Stimulated activated CD4-positive, alpha-beta T cell treated with anti-CD3 and anti-CD28 coated beads, Interleukin-15, amount 100 ng/mL, for 24 hours (primary cell): ENCODE measurements at regions not wholly inside any gene's neighbourhood (a gene's known extent, or its start where the extent isn't known, plus 50 kb on each side); places are given as distances from the start of the nearest gene placed in this dataset.

Experiments used
- DNase-seq: peaks from one replicate; pipeline ENCODE4 v3.0.0-alpha.2; 2020

DNA sequence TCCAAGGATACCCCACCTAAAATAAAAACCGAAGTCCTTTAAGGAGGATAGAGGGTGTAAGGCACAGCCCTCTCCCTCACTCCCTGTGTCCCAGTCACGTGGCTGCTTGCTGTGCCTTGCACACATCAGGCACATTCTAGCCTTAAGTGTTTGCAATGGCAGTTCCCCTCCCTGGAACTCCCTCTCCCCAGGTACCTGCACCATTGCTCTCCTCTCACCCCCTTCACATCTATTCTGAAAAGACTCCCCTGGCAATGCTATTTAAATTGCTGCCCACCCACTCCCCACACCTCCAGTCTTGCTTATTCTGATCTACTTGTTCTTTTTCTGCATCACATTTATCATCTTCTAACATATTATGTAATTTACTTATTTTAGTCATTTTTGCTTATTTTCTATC, 91.6 kb upstream of the LNX1 start:
- no peak for DNase-seq

DNA sequence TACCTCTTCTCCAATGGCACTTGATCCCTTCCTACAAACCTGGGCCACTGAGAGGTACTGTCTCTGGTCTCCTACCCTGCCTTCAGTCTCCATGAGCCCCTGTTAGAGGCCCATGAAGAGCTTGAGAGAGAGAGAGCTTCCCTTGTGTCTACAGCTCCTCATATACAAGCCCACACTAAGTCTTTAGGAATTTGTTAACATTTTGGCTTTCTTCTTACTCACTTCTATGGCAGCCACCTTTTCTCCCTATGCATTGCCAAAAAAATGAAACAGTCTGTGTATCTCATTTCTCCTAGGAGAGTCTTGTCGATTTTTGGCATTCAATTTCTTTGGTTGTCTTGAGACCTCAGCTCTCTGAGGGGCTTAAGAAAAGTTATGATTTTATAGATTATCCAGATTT, 90.9 kb upstream of the LNX1 start:
- no peak for DNase-seq

DNA sequence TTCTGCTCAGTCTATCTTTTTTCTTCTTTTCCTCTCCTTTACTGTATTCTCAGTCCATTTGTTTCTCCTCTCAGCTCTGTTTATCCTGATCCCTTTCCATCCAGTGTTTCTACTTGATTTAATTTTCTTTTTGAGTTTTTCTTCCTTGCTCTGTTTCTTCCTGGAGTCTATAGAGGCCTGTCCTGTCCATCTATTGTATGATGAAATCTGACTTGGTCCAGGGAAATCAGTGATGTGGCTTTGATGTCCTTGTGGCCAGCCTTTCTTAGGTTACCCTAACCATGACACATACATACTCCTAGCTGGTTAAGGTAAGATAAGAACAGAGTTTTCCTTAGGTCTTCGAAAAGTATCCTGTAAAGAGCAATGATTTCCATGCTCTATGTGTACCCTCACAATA, 89.3 kb upstream of the LNX1 start:
- no peak for DNase-seq

DNA sequence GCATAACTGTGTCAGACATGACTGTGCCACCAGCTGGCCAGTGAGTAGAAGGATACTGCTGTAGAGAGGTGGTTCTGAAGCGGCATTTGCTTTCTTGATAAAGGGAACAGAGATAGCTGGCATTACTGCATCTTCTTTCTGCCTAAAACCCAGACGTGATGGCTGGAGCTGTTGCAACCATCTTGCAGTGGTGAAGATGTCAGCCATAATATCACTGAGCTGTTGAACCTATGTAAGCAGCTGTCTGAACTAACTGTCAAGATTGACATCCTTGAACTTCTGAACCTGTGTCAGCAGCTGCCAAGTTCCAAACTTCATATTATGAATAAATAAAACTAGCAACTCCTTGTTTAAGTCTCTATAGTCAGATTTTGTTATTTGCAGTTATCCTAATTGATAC, 88.9 kb upstream of the LNX1 start:
- DNase-seq, result no peak

DNA sequence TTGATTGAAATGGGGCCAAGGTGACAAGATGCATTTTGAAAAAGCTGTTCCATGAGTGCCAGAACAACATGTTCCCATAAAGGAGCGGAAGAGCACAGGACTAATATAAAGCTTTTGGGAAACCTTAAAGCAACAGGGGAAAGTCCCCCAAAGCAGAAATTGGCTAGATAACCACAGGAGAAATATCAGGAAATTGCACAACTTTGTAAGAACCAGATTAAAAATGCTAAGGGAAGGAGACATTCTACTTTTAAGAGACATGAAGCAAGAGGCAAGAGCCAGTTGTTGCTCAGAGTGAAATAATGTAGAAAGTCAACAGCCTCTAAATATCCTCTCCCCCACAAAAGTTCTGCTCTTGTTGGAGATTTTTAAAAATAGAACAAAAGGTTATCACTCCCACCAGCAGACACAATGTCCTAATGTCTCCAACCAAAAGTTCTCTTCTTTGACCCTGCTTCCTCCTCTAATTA, 85.2 kb upstream of the LNX1 start:
- no peak for DNase-seq

DNA sequence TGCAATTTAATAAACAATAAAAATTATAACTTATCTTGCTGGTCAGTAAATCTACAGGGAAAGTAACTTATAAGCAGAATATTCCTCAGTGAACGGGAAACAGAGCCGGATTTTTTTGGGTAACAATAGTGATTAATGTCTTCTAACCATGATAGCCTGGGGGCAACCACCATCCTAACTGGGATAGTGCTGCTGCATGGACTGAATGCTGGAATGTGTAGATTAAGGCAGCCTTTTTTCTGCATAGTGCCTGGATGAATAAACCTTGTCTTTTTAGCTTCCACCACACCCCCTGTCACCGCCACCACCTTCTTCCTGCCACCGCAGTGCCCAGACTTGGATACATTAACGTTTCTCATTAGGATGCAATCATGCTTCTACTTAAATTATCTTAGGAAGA, 83.6 kb upstream of the LNX1 start:
- DNase-seq, result no peak

DNA sequence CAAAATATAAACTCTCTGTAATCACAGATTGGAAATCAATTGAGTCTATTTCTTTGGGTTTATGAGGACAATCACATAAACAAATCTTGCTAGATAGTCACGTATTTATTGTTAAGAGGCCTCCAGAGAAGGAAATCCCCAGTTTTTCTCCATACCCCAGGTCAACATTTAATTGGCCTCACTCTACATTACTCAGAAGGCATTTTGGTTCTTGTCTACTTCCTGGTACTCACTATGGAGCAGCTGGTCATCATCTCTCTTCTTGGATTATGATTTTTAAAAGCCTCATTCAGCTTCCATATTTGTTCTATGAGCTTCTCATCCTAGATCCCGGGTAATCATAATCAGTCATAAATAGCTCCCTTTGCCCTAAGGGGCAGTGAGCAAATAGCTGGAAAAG, 81.6 kb upstream of the LNX1 start:
- no peak for DNase-seq

DNA sequence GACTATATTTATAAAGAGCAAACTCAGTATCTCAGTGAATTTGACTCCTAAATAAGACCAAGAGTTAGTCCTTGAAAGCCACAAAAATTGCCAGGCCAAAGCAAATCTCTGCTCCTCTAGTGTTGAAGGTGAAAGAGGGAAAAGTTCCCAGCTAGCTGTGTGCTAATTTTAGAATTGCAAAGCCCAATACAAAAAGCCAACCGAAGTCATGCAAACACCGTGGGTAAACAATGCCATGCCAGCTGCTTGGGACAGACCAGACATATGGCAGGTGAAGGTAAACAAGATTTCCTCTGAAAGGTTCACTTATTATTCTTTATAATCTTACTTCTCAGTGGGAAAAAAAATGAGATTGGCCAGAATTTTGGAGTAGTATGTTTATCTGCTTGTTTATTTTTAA, 80.5 kb upstream of the LNX1 start:
- no peak for DNase-seq

DNA sequence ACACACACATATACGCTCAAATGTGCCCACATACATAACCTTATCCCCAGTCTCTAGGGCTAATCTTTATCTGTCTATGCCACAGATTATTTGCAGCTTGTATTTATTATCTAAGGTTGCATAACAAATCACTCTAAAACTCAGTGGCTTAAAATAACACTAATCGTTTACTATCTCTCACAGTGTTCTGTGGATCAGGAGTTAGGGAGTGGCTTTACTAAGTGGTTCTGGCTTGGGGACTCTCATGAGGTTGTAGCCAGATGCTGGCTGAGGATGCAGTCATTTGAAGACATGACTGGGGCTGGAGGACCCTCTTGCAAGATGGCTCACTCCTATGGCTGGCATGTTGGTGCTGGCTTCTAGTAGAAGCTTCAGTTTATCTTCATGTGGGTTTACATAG, 68.5 kb upstream of the LNX1 start:
- DNase-seq, result no peak

DNA sequence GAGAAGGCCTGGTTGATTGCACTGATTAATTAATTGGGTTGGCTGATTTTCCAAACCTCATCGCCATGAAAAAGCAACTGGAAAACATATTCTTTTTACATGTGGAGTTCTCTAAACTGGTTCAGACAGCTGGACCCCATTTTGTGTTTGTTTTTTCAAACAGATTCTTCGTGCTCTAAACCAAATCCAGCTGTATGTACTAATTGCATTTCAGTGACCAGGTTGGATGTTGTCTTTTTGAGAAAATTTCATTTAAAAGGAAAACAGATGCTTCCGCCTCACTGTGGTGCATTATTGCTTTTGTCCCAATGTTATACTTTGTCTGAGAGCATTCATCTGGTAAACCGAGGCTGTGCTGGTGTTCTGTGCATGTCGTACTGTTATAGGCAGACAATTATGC, 67.8 kb upstream of the LNX1 start:
- DNase-seq, result no peak

DNA sequence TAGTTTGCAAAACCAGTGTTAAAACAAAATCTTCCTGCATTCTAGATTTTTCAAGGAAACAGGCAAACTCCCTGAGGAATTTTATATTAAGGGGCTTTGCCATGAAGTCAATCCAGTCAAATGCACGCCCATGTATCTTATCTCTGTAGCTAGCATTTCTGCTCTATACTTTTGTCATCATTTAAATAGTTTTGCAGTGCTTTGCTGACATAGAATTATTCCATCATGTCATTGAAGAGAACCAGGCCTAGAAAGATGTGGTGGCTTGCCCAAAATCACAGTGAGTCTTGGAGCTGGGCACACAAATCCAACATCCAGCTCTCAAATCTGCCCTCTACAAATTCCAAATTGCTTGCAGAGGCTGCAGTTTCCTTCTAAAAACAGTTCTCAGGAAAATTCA, 66.7 kb upstream of the LNX1 start:
- DNase-seq, result no peak

DNA sequence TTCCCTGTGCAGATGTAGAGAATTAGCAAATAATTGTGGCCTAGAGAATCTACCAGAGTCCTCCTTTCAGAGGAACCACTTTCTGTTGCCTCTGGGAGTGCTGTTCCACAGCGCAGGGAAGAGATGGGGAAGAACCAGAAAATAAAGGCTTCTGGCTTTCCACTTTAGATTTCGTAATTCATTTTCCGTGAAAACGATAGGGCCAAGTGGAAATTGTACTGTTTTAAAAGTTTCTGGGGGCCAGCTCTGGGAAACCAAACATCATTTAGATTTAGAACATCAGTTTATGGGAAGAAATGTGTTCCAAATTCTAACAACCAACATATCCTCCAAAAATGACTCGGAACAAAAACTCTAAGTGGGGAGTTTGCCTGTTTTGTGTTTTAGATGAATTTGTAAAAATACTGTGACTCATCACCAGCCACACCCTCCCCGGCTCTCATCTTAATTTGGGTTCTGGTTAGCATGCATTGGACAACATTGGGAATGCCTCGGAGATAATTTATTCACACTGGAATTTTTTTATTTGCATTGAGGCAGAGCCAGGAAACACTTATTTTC, 65.2 kb upstream of the LNX1 start:
- no peak for DNase-seq

DNA sequence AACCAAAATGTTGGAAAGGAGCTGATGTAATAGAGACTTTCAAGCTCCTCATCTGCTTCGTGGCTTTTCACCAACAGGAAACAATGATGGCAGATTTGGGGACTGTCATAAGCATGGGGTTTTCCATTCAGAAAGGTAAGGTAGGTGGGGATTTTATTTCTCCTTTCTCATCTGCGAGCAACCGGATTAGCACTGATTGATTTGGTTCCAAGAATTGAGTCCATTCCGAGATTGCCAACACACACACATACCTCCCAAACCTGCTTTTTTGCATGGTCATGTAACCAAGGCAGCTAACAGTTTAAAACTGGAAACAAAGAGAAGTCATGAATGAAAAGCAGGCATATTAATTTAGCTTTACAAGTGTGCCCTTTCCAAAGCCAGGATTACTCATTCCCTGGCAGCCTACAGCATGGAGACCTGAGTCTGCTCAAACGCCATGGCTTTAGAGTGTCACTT, 63.0 kb upstream of the LNX1 start:
- no peak for DNase-seq

DNA sequence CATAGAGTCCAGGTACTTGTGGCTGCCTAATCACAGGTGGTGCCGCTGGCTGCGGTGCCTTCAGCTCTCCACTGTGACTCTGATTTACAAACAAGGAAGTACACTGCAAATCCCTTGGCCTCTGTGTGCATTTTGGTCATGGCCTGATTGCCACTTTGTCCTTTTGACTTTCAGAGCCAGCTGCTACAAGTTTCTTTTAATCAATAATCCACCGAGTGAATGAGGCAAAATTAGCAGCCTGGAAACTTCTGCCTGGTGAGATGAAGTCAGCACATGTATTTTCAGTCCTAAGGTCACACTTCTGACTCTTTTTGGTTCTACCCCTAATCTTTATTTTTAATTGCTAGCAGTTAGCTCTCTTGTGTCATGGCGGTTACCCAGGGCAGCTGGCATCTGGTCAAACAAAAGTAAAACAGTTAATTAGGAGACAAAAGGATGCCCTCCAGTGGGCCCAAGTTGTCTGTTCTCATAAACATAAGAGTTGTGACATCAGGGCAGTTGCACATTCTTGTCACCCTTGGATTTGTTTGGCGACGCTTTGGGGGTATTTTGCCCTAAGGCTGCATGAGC, 62.3 kb upstream of the LNX1 start:
- no peak for DNase-seq

DNA sequence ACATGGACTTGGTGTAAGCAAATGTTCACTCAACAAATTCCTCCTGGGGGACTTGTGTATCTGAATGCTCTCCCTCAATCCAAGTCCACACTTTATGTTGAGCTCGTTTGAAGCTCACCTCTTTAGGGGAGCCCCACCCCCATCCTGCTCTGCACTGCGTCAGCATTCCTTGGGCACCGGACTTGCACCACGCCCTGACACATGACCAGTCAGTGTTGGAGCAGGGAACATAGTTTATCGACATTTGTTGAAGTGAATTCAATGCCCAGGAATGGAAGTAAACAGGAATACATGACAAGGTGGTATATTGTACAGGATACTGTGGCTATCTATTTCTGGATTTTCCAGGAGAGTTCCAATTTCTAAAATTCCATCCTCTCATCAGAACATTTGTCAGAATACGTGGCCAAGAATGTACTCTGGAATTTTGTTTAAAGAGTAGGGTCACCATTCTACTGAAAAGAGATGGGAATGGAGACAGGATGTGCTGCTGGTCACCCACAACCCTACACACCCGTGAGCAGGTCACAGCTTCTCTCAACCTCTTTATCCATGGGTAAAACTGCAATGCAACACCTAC, 60.0 kb upstream of the LNX1 start:
- no peak for DNase-seq

DNA sequence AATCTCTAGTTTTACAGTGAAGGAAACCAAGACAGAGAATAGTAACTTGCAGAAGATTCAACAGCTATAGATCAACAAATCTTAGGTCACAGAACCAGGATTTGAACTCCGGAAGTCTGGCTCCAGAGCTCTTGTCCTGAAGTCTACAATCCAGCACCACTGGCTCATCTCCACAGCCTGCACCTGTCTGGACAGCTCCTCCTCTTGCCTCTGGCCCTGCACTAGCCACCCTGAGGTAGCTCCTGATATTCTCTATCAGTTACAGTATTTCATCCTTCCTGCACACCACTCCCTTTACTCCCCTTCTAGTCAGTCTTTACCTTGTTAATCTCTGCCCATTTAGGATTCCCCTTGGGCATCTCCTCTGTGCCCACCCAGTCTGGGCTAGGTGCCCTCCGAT, 58.1 kb upstream of the LNX1 start:
- no peak for DNase-seq

DNA sequence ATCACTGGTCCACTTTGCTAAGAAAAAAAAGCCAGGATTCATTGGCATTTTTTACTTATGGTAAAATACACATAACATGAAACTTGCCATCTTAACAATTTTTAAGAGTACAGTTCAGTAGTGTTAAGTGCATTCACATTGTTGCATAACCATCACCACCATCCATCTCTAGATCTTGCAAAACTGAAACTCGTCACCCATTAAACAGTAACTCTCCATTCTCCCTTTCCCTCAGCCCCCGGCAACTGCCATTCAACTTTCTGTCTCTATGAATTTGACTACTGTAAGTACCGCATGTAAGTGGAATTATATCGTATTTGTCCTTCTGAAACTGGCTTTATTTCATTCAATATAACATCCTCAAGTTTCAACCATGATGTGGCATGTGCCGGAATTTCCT, 56.3 kb upstream of the LNX1 start:
- DNase-seq, result no peak

DNA sequence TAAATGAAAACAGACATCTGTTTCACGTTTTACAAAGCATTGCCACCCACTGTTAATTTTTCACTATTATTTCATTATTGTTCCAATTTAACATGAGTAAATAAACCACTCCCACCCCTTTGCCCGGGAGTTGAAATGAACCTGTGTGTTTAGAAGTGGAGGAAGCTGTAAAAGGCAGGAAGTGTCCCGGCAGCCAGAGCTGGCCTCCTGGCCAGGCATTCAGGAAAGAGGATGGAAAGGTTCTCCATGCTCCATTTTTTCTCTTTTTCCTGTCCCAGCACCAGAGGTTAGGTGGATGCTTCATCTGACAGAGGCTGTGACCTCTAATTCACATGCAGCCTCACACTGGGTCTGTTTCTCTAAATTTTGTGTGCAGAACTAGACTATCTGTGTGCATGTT, 55.5 kb upstream of the LNX1 start:
- no peak for DNase-seq

DNA sequence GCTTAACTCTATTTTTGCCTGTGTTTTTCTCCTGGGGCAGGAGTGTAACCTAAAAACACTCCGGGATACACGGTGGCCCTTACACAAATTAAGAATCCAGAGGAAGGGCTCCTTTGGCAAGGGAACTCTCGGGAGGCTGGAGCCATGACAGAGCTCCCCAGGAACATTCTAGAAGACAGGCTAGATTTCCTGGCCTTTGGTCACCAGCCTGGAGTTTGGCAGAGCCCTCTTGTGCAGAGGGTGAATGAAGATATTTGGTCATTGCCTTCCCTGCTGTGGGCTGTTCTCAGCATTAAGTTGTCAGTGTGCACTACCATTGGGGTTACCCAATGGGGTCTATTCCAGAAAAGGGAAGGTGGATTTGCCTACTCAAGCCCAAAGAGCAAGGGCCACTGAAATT, 53.8 kb upstream of the LNX1 start:
- DNase-seq, result no peak

DNA sequence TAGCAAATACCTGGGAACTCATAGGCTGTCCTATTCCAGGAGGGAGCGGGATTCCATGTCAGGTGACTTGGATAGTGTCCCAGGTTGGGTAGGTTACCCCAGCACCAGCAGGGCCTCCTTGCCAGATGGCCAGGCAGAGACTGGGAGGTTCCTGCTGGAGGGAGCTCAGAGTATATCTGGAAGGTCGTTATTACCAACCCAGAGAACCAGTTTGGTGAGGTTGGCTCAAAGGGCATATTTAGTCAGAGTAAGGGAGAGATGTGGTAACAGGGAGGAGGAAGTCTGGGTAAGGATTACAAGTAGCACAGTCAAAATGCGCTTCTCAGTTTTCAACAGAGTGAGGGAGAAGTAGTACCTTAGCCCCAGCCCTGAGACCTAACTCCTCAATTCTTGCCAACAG, 53.3 kb upstream of the LNX1 start:
- DNase-seq, result no peak
